ENCODE measurements at regions not wholly inside any gene's neighbourhood (a gene's known extent, or its start where the extent isn't known, plus 50 kb on each side); places are given as distances from the start of the nearest gene placed in this dataset.
"Not testable (repeated sequence)": the region's sequence is repeated elsewhere in the genome, so short reads cannot be mapped to it uniquely, and the experiment has no call there.

DNA sequence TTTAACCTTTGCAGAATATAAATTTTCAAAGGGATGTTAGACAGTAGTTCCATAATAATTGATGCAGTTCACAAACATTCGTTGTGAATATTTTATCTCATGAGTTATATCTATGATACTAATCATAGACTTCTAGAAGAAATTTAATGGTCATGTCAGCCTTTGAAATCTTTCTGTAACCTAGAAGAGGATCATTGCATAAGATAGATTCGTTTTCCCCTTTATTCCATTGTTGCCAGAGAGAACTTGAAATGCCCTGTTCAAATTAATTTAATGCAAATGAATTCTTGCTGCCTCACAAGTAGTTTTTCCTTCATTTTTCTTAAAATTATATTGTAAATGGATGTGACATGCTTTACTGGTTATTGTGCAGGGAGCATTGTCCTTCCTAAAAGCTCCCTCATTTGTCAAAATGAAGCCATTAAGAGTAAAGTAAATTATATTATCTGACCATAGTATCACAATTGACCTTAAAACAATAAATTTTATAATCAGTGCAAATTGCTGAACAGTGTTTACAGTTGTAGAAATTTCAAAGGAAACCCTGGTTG lies 128.5 kb upstream of the ZNF717 start:
- Histone ChIP-seq H3K9ac (ENCODE audit: insufficient read depth in 1 of 2, low read depth in 2 of 2, low read length in 2 of 2) (no peak overlapping the region), H3K9me1 (ENCODE audit: control insufficient read depth, insufficient read depth, low read length) (no peaks in the 10 kb centered on the region), H3K4me1 (replicated peaks in 1 of 2; ENCODE audit: control insufficient read depth in 2 of 2, insufficient read depth in 2 of 2, low read length in 2 of 2) (no peaks in the 10 kb centered on the region), H3K9me3 (replicated peaks; ENCODE audit: control insufficient read depth, insufficient read depth, low read depth, low read length) (no peaks in the 10 kb centered on the region), H4K20me1 (replicated peaks; ENCODE audit: control insufficient read depth, insufficient read depth, low read length) (no peaks in the 10 kb centered on the region), H3K27ac (ENCODE audit: extremely low read depth, low read depth, low read length) (no peak overlapping the region), H3K4me2 (ENCODE audit: insufficient read depth, low read length) (no peak overlapping the region), H3K36me3 (ENCODE audit: control insufficient read depth, insufficient read depth, low read length) (no peaks in the 10 kb centered on the region), H3K27me3 (ENCODE audit: control insufficient read depth in 2 of 2, insufficient read depth in 2 of 2, low read length in 2 of 2) (no peaks in the 10 kb centered on the region), H3K4me3 (no peak overlapping the region), H2AFZ (ENCODE audit: low read depth, low read length) (no peak overlapping the region), H3K79me2 (ENCODE audit: control insufficient read depth, insufficient read depth, low read length) (no peaks in the 10 kb centered on the region)
- ChIA-PET POLR2A (no interaction called here), CTCF (ENCODE audit: low intra/inter-chr PET ratio) (no interaction called here)
- 0% methylated on average over 2 of the region's 2 CpGs for WGBS (ENCODE audit: insufficient coverage, low coverage, missing lambda C conversion rate)
- TF ChIP-seq NRF1 (conservative IDR thresholded peaks at IDR 0.05 in 1 of 2, IDR thresholded peaks at IDR 0.05 in 1 of 2): no peak
- no peak for TF ChIP-seq ZNF668 (CRISPR knock-in tag; IDR thresholded peaks at IDR 0.05)
- no peak for TF ChIP-seq SRSF1 (IDR thresholded peaks at IDR 0.05; ENCODE audit: low read depth, low read length)
- TF ChIP-seq FUS (optimal IDR thresholded peaks at IDR 0.05; ENCODE audit: low read depth, low read length): no peak
- TF ChIP-seq ZNF140 (CRISPR knock-in tag; IDR thresholded peaks at IDR 0.05): no peak
- no peak for TF ChIP-seq RBFOX2 (IDR thresholded peaks at IDR 0.05; ENCODE audit: low read depth, low read length)
- no peak for TF ChIP-seq PURB (CRISPR knock-in tag; IDR thresholded peaks at IDR 0.05; ENCODE audit: low read depth)
- DNase-seq (ENCODE audit: extremely low read depth in 1 of 4, low spot score in 3 of 4): no peak
- ATAC-seq: no peak
- no TSS peak for BruUV-seq (replicated peaks)
- in situ Hi-C loops (cut with MboI): no loop called here
- intact Hi-C loops (cut with micrococcal nuclease): no loop called here
- no peak for FAIRE-seq

DNA sequence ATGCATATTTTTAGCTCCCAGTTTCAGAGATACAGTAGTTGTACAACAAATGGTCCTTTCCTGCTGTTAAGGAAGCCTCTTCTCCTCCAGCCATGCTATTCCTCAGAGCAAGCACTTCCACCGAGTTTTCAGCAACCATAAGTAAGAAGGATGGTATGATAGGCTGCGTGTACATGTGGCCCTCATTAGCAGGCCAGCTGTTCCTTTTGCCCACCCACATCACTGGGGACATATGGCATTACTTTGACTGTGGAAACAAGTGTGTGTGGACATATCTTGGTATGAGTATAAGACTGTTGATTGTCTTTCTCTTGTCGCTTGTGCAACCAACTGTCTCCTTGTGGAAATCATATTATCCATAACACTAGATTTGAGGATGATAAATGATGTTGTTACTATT lies 129.4 kb upstream of the ZNF717 start:
- H3K27ac ChIP-seq (ENCODE audit: extremely low read depth, low read depth, low read length); in situ Hi-C loops (cut with MboI); intact Hi-C loops (cut with micrococcal nuclease); CTCF ChIA-PET (ENCODE audit: low intra/inter-chr PET ratio); H3K4me3 ChIP-seq; DNase-seq (ENCODE audit: extremely low read depth in 1 of 4, low spot score in 3 of 4); POLR2A ChIA-PET; H3K9me1 ChIP-seq (ENCODE audit: control insufficient read depth, insufficient read depth, low read length); BruUV-seq (replicated peaks); H3K36me3 ChIP-seq (ENCODE audit: control insufficient read depth, insufficient read depth, low read length); H3K9ac ChIP-seq (ENCODE audit: insufficient read depth in 1 of 2, low read depth in 2 of 2, low read length in 2 of 2); H3K9me3 ChIP-seq (replicated peaks; ENCODE audit: control insufficient read depth, insufficient read depth, low read depth, low read length); H3K4me1 ChIP-seq (replicated peaks in 1 of 2; ENCODE audit: control insufficient read depth in 2 of 2, insufficient read depth in 2 of 2, low read length in 2 of 2); ATAC-seq; H3K79me2 ChIP-seq (ENCODE audit: control insufficient read depth, insufficient read depth, low read length); FAIRE-seq; H3K27me3 ChIP-seq (ENCODE audit: control insufficient read depth in 2 of 2, insufficient read depth in 2 of 2, low read length in 2 of 2); H2AFZ ChIP-seq (ENCODE audit: low read depth, low read length); H4K20me1 ChIP-seq (replicated peaks; ENCODE audit: control insufficient read depth, insufficient read depth, low read length); H3K4me2 ChIP-seq (ENCODE audit: insufficient read depth, low read length): not testable (repeated sequence)
- WGBS (ENCODE audit: insufficient coverage, low coverage, missing lambda C conversion rate): 0% methylated on average over 3 of the region's 3 CpGs

Data from K562 (cell line).